Amygdala (tissue), 56 donors: ENCODE measurements at regions not wholly inside any gene's neighbourhood (a gene's known extent, or its start where the extent isn't known, plus 50 kb on each side); places are given as distances from the start of the nearest gene placed in this dataset.

Experiments used
- DNase-seq, 56 donors: peaks; one replicate each; lab custom pipeline; 2025; lab: John Stamatoyannopoulos, UW

DNA sequence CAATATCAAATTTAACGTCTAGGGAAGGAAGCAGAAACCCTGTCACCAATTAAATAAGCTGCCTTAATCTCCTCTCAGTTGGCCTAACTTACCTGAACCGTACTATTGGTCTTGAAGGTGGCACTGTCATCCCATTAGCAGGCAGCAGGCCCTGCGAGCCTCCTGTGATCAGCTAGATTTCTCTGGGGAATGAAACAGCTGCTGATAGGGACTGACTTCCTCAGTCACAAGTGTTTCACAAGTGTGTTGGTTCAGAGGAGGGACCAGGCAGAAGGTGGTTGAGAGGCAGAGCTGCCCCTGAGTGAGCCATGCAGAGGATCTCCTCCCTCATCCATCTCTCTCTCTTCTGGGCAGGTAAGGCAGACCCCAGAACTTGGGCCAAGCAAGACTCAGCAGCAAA is 166.8 kb downstream of the DAD1 start:
- no peak for DNase-seq

GRCh38 chr14:22420598-22421186 is 168.3 kb downstream of the DAD1 start:
- DNase-seq = no peak

- no peak for DNase-seq
Observed at GRCh38 chr14:22419620-22420019, 169.4 kb downstream of the DAD1 start.

DNA sequence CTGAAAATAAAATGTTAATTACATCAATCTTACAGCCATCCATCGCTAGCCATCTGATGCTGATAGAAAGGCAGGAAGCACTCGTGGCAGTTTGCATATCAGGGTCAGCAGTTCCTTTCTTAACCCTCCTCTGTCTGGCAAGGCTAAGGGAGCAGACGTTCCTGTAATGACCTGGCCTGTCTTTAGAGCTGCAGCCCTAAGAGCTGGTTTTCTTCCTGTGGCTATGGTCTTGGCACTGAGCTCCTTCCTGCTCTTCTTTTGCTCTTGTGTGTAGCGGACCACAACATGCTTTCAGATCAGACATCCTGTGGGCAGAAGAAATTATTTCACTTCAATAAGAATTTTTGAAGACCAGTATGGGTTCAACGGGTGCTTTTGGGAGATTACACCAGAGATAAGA is 170.4 kb downstream of the DAD1 start:
- DNase-seq = no peak

DNA sequence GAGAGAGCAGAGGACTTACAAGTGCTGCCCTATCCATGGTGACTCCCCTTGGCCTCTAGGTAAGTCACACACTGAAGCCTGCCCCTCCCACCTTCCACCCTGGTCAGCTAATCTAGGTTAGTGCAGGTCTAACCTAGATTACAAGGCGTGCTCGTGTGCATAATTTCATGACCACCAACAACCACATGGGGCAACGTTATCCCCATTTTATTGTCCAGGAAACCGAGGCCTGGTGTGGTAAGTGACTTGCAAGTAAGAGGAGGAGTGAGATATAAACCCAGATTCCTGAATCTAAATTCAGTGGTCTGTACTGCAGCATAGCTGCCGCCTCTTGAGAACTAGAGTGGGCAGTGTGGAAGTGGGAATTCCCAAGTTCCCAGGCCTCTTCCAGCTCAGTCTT is 171.1 kb downstream of the DAD1 start:
- DNase-seq = no peak

DNA sequence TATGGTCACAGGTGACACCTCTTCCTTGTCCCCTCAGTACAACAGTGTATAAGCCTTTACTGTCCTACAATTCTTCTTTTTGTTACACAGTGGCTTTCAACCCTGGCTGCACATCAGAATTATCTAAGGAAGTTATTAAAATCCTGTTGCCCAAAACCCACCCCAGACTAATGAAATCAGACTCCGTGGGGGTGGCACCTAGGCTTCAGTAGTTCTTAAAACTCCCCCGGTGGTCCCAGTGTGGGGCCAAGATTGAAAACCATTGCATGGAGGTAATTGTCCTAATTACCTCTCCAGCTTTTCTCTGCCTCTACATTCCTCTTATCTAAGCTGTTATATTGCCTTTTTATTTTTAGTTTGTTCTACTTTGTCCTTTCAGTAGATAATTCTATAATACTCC is 172.8 kb downstream of the DAD1 start:
- no peak for DNase-seq

DNA sequence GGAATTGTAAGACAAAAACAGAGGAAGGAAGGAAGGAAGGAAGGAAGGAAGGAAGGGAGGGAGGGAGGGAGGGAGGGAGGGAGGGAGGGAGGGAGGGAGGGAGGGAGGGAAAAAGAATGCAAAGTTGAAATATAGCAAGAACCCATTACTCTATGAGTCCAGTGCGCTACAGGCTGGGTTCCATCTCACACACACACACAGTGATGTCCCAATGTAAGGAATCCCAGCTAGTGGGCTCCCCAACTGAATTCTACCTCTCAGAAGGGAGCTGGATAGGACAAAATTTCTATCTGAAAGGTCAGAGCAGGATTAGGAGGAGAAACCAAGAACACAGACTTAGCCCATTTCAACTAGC is 173.4 kb downstream of the DAD1 start:
- no peak for DNase-seq

- DNase-seq = no peak
Observed at GRCh38 chr14:22414876-22415604, 174.0 kb downstream of the DAD1 start.

GRCh38 chr14:22412926-22413411 is 176.1 kb downstream of the DAD1 start:
- no peak for DNase-seq

DNA sequence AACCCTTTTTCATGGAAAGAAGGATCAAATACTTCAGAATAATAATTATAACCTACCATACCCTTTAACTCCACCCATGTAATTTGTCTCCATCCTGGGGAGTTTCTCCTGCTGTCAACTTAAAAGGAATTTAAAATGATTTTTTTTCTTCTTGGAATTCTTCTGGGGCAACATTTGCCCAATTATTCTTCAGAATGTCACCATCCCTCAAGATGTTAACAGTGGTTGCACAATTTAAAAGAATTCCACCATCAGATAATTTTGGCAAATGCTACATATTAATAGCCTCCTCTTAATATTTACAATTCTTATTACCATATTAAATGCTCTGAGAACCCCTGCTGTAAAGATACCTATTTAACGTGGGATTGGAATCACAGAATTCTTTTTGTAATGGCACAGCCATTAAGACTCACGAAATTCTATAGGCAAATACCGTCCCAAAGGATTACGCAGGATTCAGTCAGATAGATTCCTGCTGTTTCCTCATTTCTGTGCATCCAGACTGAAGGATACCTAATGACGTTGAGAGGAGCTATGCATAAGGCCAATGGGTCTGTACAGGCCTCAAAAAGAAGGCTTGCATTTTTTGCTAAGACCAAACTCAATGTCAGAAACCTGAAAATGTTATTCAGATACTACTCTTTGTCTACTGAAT is 177.5 kb downstream of the DAD1 start:
- DNase-seq = no peak

DNA sequence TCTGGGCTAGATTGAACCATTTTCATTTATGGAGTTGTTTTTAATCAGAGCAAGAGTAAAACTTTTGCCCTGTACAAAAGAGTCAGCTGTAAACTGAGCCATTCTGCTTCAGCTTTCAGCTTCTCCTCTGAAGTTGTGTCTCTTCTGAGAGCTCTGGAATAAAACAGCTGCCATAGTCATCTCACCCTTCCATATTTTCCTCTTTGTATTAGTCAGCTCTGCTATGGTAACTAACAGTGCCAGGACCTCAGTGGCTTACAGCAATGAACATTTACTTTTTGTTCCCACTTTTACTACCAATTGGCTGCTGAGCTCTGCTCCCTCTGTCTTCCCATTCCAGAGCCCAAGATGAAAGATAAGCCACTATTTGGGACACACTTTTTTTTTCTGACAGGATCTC is 178.5 kb downstream of the DAD1 start:
- DNase-seq = no peak

DNA sequence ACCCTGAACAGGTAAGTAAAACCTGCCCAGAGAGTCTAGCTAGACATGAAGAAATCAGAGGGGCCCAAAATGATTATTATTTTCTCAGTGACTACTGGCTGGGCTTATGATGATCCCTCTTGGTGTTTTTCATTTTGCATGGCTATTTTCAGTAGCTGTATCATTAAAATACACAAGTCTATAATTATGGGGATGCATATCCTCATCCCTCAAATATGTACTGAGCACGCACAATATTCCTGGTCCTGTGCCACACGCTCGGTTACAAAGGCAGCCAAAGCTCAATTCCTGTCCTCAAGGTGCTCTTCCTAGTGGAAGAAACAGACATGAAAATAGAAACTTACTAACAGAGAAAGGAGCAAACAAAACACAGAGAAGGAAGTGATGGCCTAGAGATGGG is 180.0 kb downstream of the DAD1 start:
- no peak for DNase-seq

- no peak for DNase-seq
Observed at GRCh38 chr14:22408547-22408946, 180.5 kb downstream of the DAD1 start.

DNA sequence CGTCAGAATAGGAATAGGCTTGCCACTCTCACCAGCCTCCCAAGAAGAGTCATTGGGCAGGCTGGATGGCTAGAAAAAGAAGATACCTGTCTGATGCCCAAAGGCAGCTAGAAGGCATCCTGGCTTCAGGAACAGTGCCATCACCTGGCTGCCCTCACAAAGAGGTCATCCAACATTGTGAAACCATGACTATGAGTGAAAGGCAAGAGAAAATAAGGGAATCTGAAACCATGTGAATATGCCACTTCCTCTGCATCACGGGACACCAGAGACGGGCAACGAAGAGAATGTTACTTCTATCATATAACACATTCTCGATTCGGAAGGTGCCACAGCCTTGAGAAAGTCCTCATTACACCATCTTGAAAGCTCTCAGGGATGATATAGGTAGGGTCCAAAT is 182.0 kb downstream of the DAD1 start:
- no peak for DNase-seq

DNA sequence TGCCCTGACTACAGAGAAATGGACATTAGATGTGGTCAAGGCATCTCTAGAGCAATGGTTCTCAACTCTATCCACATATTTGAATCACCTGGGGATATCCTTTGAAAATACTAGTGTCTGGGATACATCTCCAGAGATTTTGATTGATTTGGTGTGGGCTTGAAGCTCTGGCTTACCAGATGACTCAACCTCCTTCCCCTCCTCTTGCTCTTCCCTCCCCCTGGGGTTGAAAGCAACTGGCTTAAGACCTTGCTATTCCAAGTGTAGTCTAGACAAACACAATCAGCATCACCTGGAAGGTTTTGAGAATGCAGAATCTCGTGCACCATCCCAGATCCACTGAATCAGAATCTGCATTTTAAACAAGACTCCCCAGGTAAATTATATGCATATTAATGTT is 183.8 kb downstream of the DAD1 start:
- no peak for DNase-seq

DNA sequence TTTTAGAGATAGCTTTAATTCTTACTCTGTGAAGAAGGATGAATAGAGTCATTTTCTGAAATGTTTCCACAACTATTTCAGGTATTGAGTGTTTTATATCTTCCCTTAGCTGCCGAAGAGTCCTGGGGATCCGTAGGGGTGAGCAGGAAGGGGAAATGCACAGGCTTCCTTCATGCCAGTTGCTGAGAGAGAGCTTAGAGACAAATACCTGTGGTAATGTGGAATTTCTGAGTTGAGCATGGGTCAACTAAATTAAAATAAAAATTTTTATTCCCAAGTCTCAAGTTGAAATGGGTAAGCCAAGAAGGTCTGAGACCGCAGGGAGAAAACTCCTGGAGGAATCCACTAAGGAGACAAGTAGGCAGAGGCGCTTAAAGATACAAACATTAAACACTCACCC is 185.7 kb downstream of the DAD1 start:
- no peak for DNase-seq

- DNase-seq = no peak
Observed at GRCh38 chr14:22400655-22401259, 188.3 kb downstream of the DAD1 start.

- DNase-seq = no peak
Observed at GRCh38 chr14:22399776-22400175, 189.2 kb downstream of the DAD1 start.

- DNase-seq = no peak
Observed at GRCh38 chr14:22397221-22397737, 191.7 kb downstream of the DAD1 start.

GRCh38 chr14:22395803-22396202 is 193.2 kb downstream of the DAD1 start:
- DNase-seq = no peak

GRCh38 chr14:22394616-22395015 is 194.4 kb downstream of the DAD1 start:
- no peak for DNase-seq
